ENCODE measurements at regions not wholly inside any gene's neighbourhood (a gene's known extent, or its start where the extent isn't known, plus 50 kb on each side); places are given as distances from the start of the nearest gene placed in this dataset.

DNA sequence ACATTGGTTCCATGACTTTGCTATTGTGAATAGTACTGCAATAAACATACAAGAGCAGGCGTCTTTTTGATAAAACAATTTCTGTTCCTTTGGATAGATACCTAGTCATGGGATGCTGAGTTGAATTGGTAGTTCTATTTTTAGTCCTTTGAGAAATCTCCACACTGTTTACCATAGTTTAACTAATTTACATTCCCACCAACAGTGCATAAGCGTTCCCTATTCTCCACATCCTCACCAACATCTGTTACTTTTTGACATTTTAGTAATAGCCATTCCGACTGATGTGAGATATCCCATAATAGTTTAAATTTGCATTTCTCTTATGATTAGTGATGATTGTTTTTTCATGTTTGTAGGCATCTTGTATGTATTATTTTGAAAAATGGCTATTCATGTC lies 707.0 kb downstream of the SORCS1 start:
- H3K9me2 ChIP-seq (replicated peaks; ENCODE audit: insufficient read depth), result no peaks in the 10 kb centered on the region
- DNase-seq (ENCODE audit: low spot score), result no peak
- no peak overlapping the region for H3K4me2 ChIP-seq
- H3K27me3 ChIP-seq, result no peaks in the 10 kb centered on the region
- no peaks in the 10 kb centered on the region for H3K36me3 ChIP-seq (replicated peaks; ENCODE audit: insufficient read depth, low read depth)
- no peak overlapping the region for H3K27ac ChIP-seq
- H2AFZ ChIP-seq, result no peak overlapping the region
- no peaks in the 10 kb centered on the region for H3K9me3 ChIP-seq (ENCODE audit: low read depth)
- H3K4me3 ChIP-seq, result no peak overlapping the region
- H3K4me1 ChIP-seq (ENCODE audit: insufficient read depth), result no peaks in the 10 kb centered on the region
- TF ChIP-seq EZH2phosphoT487 (IDR thresholded peaks at IDR 0.05; ENCODE audit: low read depth, severe bottlenecking, unreplicated experiment) (no peak), EZH2 (IDR thresholded peaks at IDR 0.05; ENCODE audit: borderline replicate concordance) (no peak)
- TF ChIP-seq, protein P1, sequence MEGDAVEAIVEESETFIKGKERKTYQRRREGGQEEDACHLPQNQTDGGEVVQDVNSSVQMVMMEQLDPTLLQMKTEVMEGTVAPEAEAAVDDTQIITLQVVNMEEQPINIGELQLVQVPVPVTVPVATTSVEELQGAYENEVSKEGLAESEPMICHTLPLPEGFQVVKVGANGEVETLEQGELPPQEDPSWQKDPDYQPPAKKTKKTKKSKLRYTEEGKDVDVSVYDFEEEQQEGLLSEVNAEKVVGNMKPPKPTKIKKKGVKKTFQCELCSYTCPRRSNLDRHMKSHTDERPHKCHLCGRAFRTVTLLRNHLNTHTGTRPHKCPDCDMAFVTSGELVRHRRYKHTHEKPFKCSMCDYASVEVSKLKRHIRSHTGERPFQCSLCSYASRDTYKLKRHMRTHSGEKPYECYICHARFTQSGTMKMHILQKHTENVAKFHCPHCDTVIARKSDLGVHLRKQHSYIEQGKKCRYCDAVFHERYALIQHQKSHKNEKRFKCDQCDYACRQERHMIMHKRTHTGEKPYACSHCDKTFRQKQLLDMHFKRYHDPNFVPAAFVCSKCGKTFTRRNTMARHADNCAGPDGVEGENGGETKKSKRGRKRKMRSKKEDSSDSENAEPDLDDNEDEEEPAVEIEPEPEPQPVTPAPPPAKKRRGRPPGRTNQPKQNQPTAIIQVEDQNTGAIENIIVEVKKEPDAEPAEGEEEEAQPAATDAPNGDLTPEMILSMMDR (IDR thresholded peaks at IDR 0.05; ENCODE audit: poor library complexity), result no peak
- H3K79me2 ChIP-seq, result no peaks in the 10 kb centered on the region
- WGBS (ENCODE audit: low lambda C conversion rate, missing lambda C conversion rate), result 88% methylated on average over 3 of the region's 3 CpGs
- no peaks in the 10 kb centered on the region for H4K20me1 ChIP-seq (ENCODE audit: insufficient read depth, poor library complexity, severe bottlenecking)

DNA sequence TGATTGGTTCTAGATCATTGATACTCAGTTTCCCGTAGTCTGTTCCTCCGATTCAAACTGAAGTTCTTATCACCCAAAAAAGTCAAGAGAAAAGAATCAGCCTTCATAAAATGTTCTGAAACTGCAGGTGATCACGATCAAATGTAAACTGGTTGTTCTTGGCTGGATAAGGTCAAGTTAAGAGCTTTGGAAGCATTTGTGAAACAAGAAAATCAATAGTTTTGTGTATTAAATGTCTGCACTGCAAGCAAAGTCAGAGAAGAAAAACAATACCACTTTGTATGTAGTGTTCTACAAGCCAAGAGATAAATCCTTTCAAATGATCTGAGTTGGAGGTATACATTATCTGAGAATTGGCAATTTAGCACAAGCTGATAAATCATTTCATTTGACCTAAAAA lies 710.3 kb downstream of the SORCS1 start:
- Histone ChIP-seq H3K9me2 (replicated peaks; ENCODE audit: insufficient read depth) (no peaks in the 10 kb centered on the region), H3K4me2 (no peak overlapping the region), H4K20me1 (ENCODE audit: insufficient read depth, poor library complexity, severe bottlenecking) (no peaks in the 10 kb centered on the region), H3K4me1 (ENCODE audit: insufficient read depth) (no peaks in the 10 kb centered on the region), H3K4me3 (no peak overlapping the region), H3K79me2 (no peaks in the 10 kb centered on the region), H3K27me3 (no peaks in the 10 kb centered on the region), H3K27ac (no peak overlapping the region), H2AFZ (no peak overlapping the region), H3K9me3 (ENCODE audit: low read depth) (no peaks in the 10 kb centered on the region), H3K36me3 (replicated peaks; ENCODE audit: insufficient read depth, low read depth) (no peaks in the 10 kb centered on the region)
- WGBS (ENCODE audit: low lambda C conversion rate, missing lambda C conversion rate), result 88% methylated on average over 3 of the region's 3 CpGs
- no peak for DNase-seq (ENCODE audit: low spot score)
- TF ChIP-seq EZH2 (IDR thresholded peaks at IDR 0.05; ENCODE audit: borderline replicate concordance) (no peak), EZH2phosphoT487 (IDR thresholded peaks at IDR 0.05; ENCODE audit: low read depth, severe bottlenecking, unreplicated experiment) (no peak)
- TF ChIP-seq, protein P1 (IDR thresholded peaks at IDR 0.05; ENCODE audit: poor library complexity), result no peak

DNA sequence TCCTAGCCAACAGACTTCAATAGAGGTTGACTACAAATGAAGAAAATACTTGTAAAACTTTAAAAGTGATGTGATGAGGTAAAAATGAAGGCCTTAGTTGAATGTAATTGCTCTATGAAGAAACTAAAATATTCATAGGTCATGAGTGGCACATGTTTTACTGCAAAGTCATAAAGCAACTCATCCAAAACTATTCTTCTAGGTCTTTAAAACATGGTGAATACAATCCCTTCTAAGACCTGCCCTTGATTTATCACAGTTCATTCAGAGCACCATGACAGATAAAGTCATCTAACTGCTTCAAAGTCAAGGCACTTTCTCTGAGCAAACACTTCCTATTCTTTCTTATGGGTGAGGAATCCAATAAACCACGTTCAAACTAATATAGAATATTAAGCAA lies 713.5 kb downstream of the SORCS1 start:
- Histone ChIP-seq H3K79me2 (no peaks in the 10 kb centered on the region), H3K9me3 (ENCODE audit: low read depth) (no peaks in the 10 kb centered on the region), H3K4me2 (no peak overlapping the region), H3K4me1 (ENCODE audit: insufficient read depth) (no peaks in the 10 kb centered on the region), H4K20me1 (ENCODE audit: insufficient read depth, poor library complexity, severe bottlenecking) (no peaks in the 10 kb centered on the region), H3K27ac (no peak overlapping the region), H2AFZ (no peak overlapping the region), H3K4me3 (no peak overlapping the region), H3K36me3 (replicated peaks; ENCODE audit: insufficient read depth, low read depth) (no peaks in the 10 kb centered on the region), H3K27me3 (no peaks in the 10 kb centered on the region), H3K9me2 (replicated peaks; ENCODE audit: insufficient read depth) (no peaks in the 10 kb centered on the region)
- 53% methylated on average over 1 of the region's 1 CpG for WGBS (ENCODE audit: low lambda C conversion rate, missing lambda C conversion rate)
- no peak for DNase-seq (ENCODE audit: low spot score)
- TF ChIP-seq EZH2phosphoT487 (IDR thresholded peaks at IDR 0.05; ENCODE audit: low read depth, severe bottlenecking, unreplicated experiment) (no peak), EZH2 (IDR thresholded peaks at IDR 0.05; ENCODE audit: borderline replicate concordance) (no peak)
- TF ChIP-seq, protein P1 (IDR thresholded peaks at IDR 0.05; ENCODE audit: poor library complexity), result no peak

DNA sequence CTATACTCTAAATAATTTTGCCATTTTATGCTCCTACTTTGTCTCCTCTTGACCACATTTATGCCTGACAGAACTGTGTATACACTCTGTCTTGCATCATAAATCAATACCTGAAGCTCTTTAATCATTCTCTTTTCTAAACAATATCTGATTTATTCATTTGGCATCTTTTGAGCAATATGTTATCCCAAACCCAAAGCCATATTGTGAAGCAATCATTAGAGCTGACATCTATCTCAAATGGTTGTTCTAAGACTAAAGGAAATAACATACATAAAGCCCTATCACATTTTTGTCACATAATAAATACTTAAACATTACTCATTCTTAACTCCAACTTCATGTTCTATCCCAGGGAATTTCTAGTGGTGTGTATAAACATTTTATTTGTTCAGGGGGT lies 717.6 kb downstream of the SORCS1 start:
- Histone ChIP-seq H3K9me2 (replicated peaks; ENCODE audit: insufficient read depth) (no peaks in the 10 kb centered on the region), H2AFZ (no peak overlapping the region), H3K79me2 (no peaks in the 10 kb centered on the region), H4K20me1 (ENCODE audit: insufficient read depth, poor library complexity, severe bottlenecking) (no peaks in the 10 kb centered on the region), H3K27ac (no peak overlapping the region), H3K4me2 (no peak overlapping the region), H3K4me1 (ENCODE audit: insufficient read depth) (no peaks in the 10 kb centered on the region), H3K36me3 (replicated peaks; ENCODE audit: insufficient read depth, low read depth) (no peaks in the 10 kb centered on the region), H3K9me3 (ENCODE audit: low read depth) (no peaks in the 10 kb centered on the region), H3K27me3 (no peaks in the 10 kb centered on the region), H3K4me3 (no peak overlapping the region)
- TF ChIP-seq EZH2 (IDR thresholded peaks at IDR 0.05; ENCODE audit: borderline replicate concordance) (no peak), EZH2phosphoT487 (IDR thresholded peaks at IDR 0.05; ENCODE audit: low read depth, severe bottlenecking, unreplicated experiment) (no peak)
- TF ChIP-seq, protein P1 (IDR thresholded peaks at IDR 0.05; ENCODE audit: poor library complexity), result no peak
- DNase-seq (ENCODE audit: low spot score), result no peak
